8988T (cell line): ENCODE measurements at regions not wholly inside any gene's neighbourhood (a gene's known extent, or its start where the extent isn't known, plus 50 kb on each side); places are given as distances from the start of the nearest gene placed in this dataset.

Experiments
- DNase-seq: peaks from one replicate; pipeline ENCODE4 v3.0.0; 2011

- no peak for DNase-seq
Observed at GRCh38 chr4:115374621-115375020, 261.2 kb upstream of the NDST4 start.

GRCh38 chr4:115370490-115370889 lies 257.1 kb upstream of the NDST4 start:
- DNase-seq, result no peak

GRCh38 chr4:115370012-115370411 lies 256.6 kb upstream of the NDST4 start:
- DNase-seq, result no peak

- no peak for DNase-seq
Observed at GRCh38 chr4:115366390-115366789, 253.0 kb upstream of the NDST4 start.

- DNase-seq, result no peak
Observed at GRCh38 chr4:115365185-115365584, 251.8 kb upstream of the NDST4 start.

- DNase-seq, result no peak
Observed at GRCh38 chr4:115361781-115362180, 248.4 kb upstream of the NDST4 start.

- DNase-seq, result no peak
Observed at GRCh38 chr4:115360431-115360830, 247.0 kb upstream of the NDST4 start.

- DNase-seq, result no peak
Observed at GRCh38 chr4:115357776-115358175, 244.4 kb upstream of the NDST4 start.

GRCh38 chr4:115356176-115356575 lies 242.8 kb upstream of the NDST4 start:
- no peak for DNase-seq

- DNase-seq, result no peak
Observed at GRCh38 chr4:115355329-115355728, 241.9 kb upstream of the NDST4 start.

- DNase-seq, result no peak
Observed at GRCh38 chr4:115353370-115353769, 239.9 kb upstream of the NDST4 start.

GRCh38 chr4:115343171-115343570 lies 229.8 kb upstream of the NDST4 start:
- DNase-seq, result no peak

- DNase-seq, result no peak
Observed at GRCh38 chr4:115334736-115335411, 221.5 kb upstream of the NDST4 start.

GRCh38 chr4:115332078-115332477 lies 218.7 kb upstream of the NDST4 start:
- no peak for DNase-seq

GRCh38 chr4:115331241-115331640 lies 217.8 kb upstream of the NDST4 start:
- no peak for DNase-seq

- DNase-seq, result no peak
Observed at GRCh38 chr4:115325836-115326235, 212.4 kb upstream of the NDST4 start.

- DNase-seq, result no peak
Observed at GRCh38 chr4:115323106-115323707, 209.8 kb upstream of the NDST4 start.

- DNase-seq, result no peak
Observed at GRCh38 chr4:115315182-115315581, 201.8 kb upstream of the NDST4 start.

- DNase-seq, result no peak
Observed at GRCh38 chr4:115310641-115311040, 197.2 kb upstream of the NDST4 start.

GRCh38 chr4:115294717-115295116 lies 181.3 kb upstream of the NDST4 start:
- DNase-seq, result no peak

- DNase-seq, result no peak
Observed at GRCh38 chr4:115293093-115293462, 179.7 kb upstream of the NDST4 start.

GRCh38 chr4:115292320-115293092 lies 179.1 kb upstream of the NDST4 start:
- no peak for DNase-seq

- no peak for DNase-seq
Observed at GRCh38 chr4:115287426-115287825, 174.0 kb upstream of the NDST4 start.

- no peak for DNase-seq
Observed at GRCh38 chr4:115279330-115279729, 165.9 kb upstream of the NDST4 start.
